Osteoblast (primary cell): ENCODE measurements at regions not wholly inside any gene's neighbourhood (a gene's known extent, or its start where the extent isn't known, plus 50 kb on each side); places are given as distances from the start of the nearest gene placed in this dataset.

ENCODE experiments used
- DNase-seq: peaks from one replicate; pipeline ENCODE4 v3.0.0; 2011; ENCODE audit warnings: low spot score, mixed read lengths; ENCODE audit not compliant: insufficient read length; ENCODE audit errors: missing footprints
- H2AFZ ChIP-seq: 2 replicates; pipeline ENCODE4 v1.6.0; 2011; ENCODE audit warnings: mild to moderate bottlenecking, low read length
- H3K27ac ChIP-seq: 2 replicates; pipeline ENCODE4 v1.5.1; 2011; ENCODE audit warnings: mild to moderate bottlenecking, low read depth, low read length, moderate library complexity
- H3K27me3 ChIP-seq: 2 replicates; pipeline ENCODE4 v1.6.0; 2012; ENCODE audit warnings: mild to moderate bottlenecking, control low read depth, inconsistent platforms, low read length, moderate library complexity; ENCODE audit not compliant: insufficient read depth
- H3K36me3 ChIP-seq: 2 replicates; pipeline ENCODE4 v1.5.1; 2011; ENCODE audit warnings: mild to moderate bottlenecking, low read length, control low read depth, moderate library complexity; ENCODE audit not compliant: insufficient read depth
- H3K4me1 ChIP-seq: 2 replicates; pipeline ENCODE4 v1.5.1; 2011; ENCODE audit warnings: mild to moderate bottlenecking, low read length, control low read depth, moderate library complexity; ENCODE audit not compliant: insufficient read depth
- H3K4me2 ChIP-seq: 2 replicates; pipeline ENCODE4 v1.6.0; 2011; ENCODE audit warnings: mild to moderate bottlenecking, low read length; ENCODE audit not compliant: insufficient read depth
- H3K4me3 ChIP-seq: fragments of 200-600 bp; sonication (generic); 3 replicates; pipeline ENCODE4 v1.5.1; 2012; ENCODE audit warnings: mild to moderate bottlenecking, low read length, inconsistent platforms; ENCODE audit not compliant: insufficient read depth
- H3K79me2 ChIP-seq: 2 replicates; pipeline ENCODE4 v1.6.0; 2012; ENCODE audit warnings: mild to moderate bottlenecking, low read length, control low read depth, inconsistent platforms; ENCODE audit not compliant: insufficient read depth
- H3K9me3 ChIP-seq: 2 replicates; pipeline ENCODE4 v1.5.1; 2011; ENCODE audit warnings: low read depth, low read length, control low read depth
- H4K20me1 ChIP-seq: 2 replicates; pipeline ENCODE4 v1.6.0; 2012; ENCODE audit warnings: mild to moderate bottlenecking, low read length, control low read depth; ENCODE audit not compliant: insufficient read depth
- TF ChIP-seq, protein P1 (sequence below): IDR thresholded peaks from 2 replicates; pipeline ENCODE4 v1.5.1; 2011; ENCODE audit warnings: mild to moderate bottlenecking, low read depth, low read length, moderate library complexity; ENCODE audit errors: extremely low read depth

DNA sequence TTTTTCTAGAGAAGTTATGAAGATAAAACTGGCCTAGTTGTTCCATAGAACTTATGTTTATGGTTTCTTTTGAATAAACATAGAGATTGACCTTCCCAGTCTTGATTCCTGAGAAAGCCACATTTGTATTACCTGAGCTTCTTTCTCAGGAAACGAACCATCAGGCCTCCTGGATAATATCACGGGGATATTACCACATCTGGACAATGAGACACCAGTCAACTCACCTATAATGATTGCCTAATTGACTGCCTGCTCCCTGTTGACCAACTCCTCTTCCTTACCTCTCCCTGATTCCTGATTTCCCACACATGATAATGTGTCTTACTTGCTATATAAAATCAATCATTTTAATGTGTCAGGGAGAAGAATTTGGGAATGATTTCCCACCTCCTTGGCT lies 822.7 kb downstream of the LRFN5 start:
- DNase-seq, result no peak
- TF ChIP-seq, protein P1, sequence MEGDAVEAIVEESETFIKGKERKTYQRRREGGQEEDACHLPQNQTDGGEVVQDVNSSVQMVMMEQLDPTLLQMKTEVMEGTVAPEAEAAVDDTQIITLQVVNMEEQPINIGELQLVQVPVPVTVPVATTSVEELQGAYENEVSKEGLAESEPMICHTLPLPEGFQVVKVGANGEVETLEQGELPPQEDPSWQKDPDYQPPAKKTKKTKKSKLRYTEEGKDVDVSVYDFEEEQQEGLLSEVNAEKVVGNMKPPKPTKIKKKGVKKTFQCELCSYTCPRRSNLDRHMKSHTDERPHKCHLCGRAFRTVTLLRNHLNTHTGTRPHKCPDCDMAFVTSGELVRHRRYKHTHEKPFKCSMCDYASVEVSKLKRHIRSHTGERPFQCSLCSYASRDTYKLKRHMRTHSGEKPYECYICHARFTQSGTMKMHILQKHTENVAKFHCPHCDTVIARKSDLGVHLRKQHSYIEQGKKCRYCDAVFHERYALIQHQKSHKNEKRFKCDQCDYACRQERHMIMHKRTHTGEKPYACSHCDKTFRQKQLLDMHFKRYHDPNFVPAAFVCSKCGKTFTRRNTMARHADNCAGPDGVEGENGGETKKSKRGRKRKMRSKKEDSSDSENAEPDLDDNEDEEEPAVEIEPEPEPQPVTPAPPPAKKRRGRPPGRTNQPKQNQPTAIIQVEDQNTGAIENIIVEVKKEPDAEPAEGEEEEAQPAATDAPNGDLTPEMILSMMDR, result no peak

DNA sequence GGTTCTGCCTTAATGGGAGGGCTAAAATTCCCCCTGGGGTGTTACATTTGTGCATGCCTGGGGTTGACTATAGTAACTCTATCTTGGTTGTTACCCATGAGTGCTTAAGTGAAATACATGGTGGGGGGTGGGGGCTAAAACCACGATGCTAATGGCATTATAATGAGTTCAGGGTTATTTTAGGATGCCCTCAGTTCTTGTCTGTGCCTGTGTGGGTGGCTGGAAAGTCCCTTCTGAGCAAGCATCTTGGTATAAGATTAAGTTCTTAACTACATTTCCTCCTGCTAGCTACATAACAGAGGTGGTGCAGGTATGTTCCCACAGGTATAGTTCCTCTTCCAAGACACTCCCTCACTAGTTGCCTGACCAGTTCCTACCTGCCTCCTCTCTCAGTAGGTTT lies 822.3 kb downstream of the LRFN5 start:
- H3K9me3 ChIP-seq, result no peaks in the 10 kb centered on the region
- no peaks in the 10 kb centered on the region for H3K4me1 ChIP-seq
- H3K4me2 ChIP-seq, result no peak overlapping the region
- no peak overlapping the region for H2AFZ ChIP-seq
- H3K79me2 ChIP-seq, result no peaks in the 10 kb centered on the region
- no peak overlapping the region for H3K27ac ChIP-seq
- no peak for DNase-seq
- H3K36me3 ChIP-seq, result no peaks in the 10 kb centered on the region
- H3K27me3 ChIP-seq, result no peaks in the 10 kb centered on the region
- no peaks in the 10 kb centered on the region for H4K20me1 ChIP-seq
- TF ChIP-seq, protein P1, result no peak
- no peak overlapping the region for H3K4me3 ChIP-seq

More for the DNA sequence above, 822.7 kb downstream of the LRFN5 start:
- no peaks in the 10 kb centered on the region for H3K4me1 ChIP-seq
- no peaks in the 10 kb centered on the region for H3K79me2 ChIP-seq
- no peak overlapping the region for H3K27ac ChIP-seq
- no peaks in the 10 kb centered on the region for H3K9me3 ChIP-seq
- no peaks in the 10 kb centered on the region for H4K20me1 ChIP-seq
- no peak overlapping the region for H3K4me3 ChIP-seq
- H3K36me3 ChIP-seq, result no peaks in the 10 kb centered on the region
- H3K4me2 ChIP-seq, result no peak overlapping the region
- H3K27me3 ChIP-seq, result no peaks in the 10 kb centered on the region
- no peak overlapping the region for H2AFZ ChIP-seq

DNA sequence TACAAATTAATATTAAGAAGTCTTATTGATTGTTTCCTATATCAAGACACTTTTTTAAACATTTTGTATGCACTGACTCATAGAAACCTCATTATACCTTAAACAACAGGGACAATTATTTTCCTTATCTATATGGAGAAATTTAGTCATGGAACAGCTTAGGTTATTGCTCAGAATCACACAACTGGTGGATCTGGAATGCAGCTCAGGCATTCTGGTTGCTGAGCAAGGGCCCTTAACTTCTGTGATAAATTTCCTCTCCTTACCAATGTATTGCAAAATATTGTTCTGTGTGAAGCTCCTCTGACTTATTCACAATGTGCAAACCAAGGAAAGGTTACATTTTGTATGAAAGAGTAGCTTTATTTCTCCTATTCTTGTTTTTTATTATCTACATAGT lies 817.8 kb downstream of the LRFN5 start:
- TF ChIP-seq, protein P1, result no peak
- Histone ChIP-seq H4K20me1 (no peaks in the 10 kb centered on the region), H3K9me3 (no peaks in the 10 kb centered on the region), H3K27ac (no peak overlapping the region), H2AFZ (no peak overlapping the region), H3K4me2 (no peak overlapping the region), H3K4me3 (no peak overlapping the region), H3K79me2 (no peaks in the 10 kb centered on the region), H3K36me3 (no peaks in the 10 kb centered on the region), H3K4me1 (no peaks in the 10 kb centered on the region), H3K27me3 (no peaks in the 10 kb centered on the region)
- DNase-seq, result no peak

DNA sequence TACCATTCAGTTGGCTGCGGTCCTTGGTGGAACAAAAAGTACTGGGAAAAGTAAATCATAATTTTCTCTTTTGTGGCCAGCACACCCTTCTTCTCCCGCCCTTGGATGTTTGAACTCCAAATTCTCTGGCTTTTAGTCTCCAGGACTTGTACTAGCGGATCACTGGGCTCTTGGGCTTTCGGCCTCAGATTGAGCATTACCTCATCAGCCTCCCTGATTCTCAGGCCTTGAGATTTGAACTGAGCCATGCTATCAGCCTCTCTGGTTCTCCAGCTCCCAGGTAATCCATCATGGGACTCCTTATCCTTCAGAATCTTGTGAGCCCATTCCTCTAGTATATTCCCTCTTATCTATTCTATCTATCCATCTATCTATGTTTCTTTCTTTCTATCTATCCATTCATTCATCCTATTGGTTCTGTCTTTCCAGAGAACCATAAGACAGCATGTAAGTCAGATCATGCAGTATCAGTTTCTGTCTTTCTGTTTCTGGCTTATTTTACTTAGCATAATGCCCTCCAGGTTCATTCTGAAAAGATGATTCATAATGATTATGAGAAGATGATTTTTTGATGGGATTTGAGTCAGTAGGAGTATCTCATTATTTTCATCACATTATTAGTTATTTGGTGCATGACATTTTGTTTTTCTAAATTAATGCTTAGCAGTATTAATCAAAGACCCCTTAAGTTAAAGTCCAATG lies 814.9 kb downstream of the LRFN5 start:
- H3K36me3 ChIP-seq, result no peaks in the 10 kb centered on the region
- H3K27me3 ChIP-seq, result no peaks in the 10 kb centered on the region
- no peak for DNase-seq
- H3K4me3 ChIP-seq, result no peak overlapping the region
- H3K27ac ChIP-seq, result no peak overlapping the region
- H2AFZ ChIP-seq, result no peak overlapping the region
- no peak overlapping the region for H3K4me2 ChIP-seq
- no peaks in the 10 kb centered on the region for H4K20me1 ChIP-seq
- H3K4me1 ChIP-seq, result no peaks in the 10 kb centered on the region
- H3K9me3 ChIP-seq, result no peaks in the 10 kb centered on the region
- TF ChIP-seq, protein P1, result no peak
- H3K79me2 ChIP-seq, result no peaks in the 10 kb centered on the region
